NCI-H748 (cell line): ENCODE measurements at regions not wholly inside any gene's neighbourhood (a gene's known extent, or its start where the extent isn't known, plus 50 kb on each side); places are given as distances from the start of the nearest gene placed in this dataset.

Source experiments
- DNase-seq: peaks from one replicate; lab custom pipeline; 2025; ENCODE audit not compliant: unreplicated experiment; lab: John Stamatoyannopoulos, UW

- no peak for DNase-seq
These were observed 78.2 kb downstream of the IRF2BPL start for GRCh38 chr14:76950055-76951020.

- DNase-seq = no peak
These were observed 79.5 kb downstream of the IRF2BPL start for GRCh38 chr14:76948976-76949375.

- no peak for DNase-seq
These were observed 80.1 kb downstream of the IRF2BPL start for GRCh38 chr14:76948213-76948947.

GRCh38 chr14:76947838-76948184, 80.7 kb downstream of the IRF2BPL start:
- no peak for DNase-seq

GRCh38 chr14:76947078-76947837, 81.2 kb downstream of the IRF2BPL start:
- DNase-seq = peak; percentile 99

- no peak for DNase-seq
These were observed 81.8 kb downstream of the IRF2BPL start for GRCh38 chr14:76946753-76947077.

GRCh38 chr14:76943072-76943471, 85.4 kb downstream of the IRF2BPL start:
- DNase-seq = no peak

- DNase-seq = no peak
These were observed 86.3 kb downstream of the IRF2BPL start for GRCh38 chr14:76941946-76942805.

- DNase-seq = no peak
These were observed 87.0 kb downstream of the IRF2BPL start for GRCh38 chr14:76941544-76941943.

- DNase-seq = no peak
These were observed 88.3 kb downstream of the IRF2BPL start for GRCh38 chr14:76940021-76940760.

GRCh38 chr14:76939015-76939742, 89.3 kb downstream of the IRF2BPL start:
- peak; percentile 17 for DNase-seq

- DNase-seq = no peak
These were observed 90.4 kb downstream of the IRF2BPL start for GRCh38 chr14:76938092-76938500.

- peak; percentile 98 for DNase-seq
These were observed 91.1 kb downstream of the IRF2BPL start for GRCh38 chr14:76937181-76938091.

- no peak for DNase-seq
These were observed 92.0 kb downstream of the IRF2BPL start for GRCh38 chr14:76936483-76936882.

GRCh38 chr14:76933515-76933914, 95.0 kb downstream of the IRF2BPL start:
- DNase-seq = no peak

GRCh38 chr14:76931631-76932402, 96.7 kb downstream of the IRF2BPL start:
- DNase-seq = no peak

GRCh38 chr14:76930549-76930948, 98.0 kb downstream of the IRF2BPL start:
- no peak for DNase-seq
